Mesenchymal stem cell (in vitro differentiated cells and primary cell): ENCODE measurements at regions not wholly inside any gene's neighbourhood (a gene's known extent, or its start where the extent isn't known, plus 50 kb on each side); places are given as distances from the start of the nearest gene placed in this dataset.

Source experiments
- DNase-seq: peaks from one replicate; pipeline ENCODE4 v3.0.0-alpha.2; 2013
- H2AFZ ChIP-seq: one replicate; pipeline ENCODE4 v1.6.1; 2013; ENCODE audit warnings: low read depth, mild to moderate bottlenecking, control low read depth, inconsistent platforms, low read length, moderate library complexity
- H2AK5ac ChIP-seq: 2 replicates; pipeline ENCODE4 v1.6.1; 2013; ENCODE audit warnings: low read length, moderate library complexity, mild to moderate bottlenecking, inconsistent platforms; ENCODE audit not compliant: severe bottlenecking
- H2BK120ac ChIP-seq: one replicate; pipeline ENCODE4 v1.6.1; 2013; ENCODE audit warnings: low read depth, mild to moderate bottlenecking, inconsistent platforms, low read length, moderate library complexity
- H2BK12ac ChIP-seq, 2 experiments: one replicate each; pipeline ENCODE4 v1.6.1; 2013; ENCODE audit warnings: inconsistent platforms in 2 of 2, low read length in 2 of 2, mild to moderate bottlenecking in 2 of 2, moderate library complexity in 2 of 2, control low read depth in 1 of 2
- H2BK15ac ChIP-seq: one replicate; pipeline ENCODE4 v1.6.1; 2013; ENCODE audit warnings: mild to moderate bottlenecking, low read depth, inconsistent platforms; ENCODE audit not compliant: poor library complexity, severe bottlenecking
- H2BK5ac ChIP-seq: 2 replicates; pipeline ENCODE4 v1.6.1; 2013; ENCODE audit warnings: low read depth, mild to moderate bottlenecking, low read length, control low read depth, inconsistent platforms; ENCODE audit not compliant: poor library complexity, severe bottlenecking
- H3K14ac ChIP-seq, 2 experiments: one replicate each; pipeline ENCODE4 v1.6.1; 2013; ENCODE audit warnings: inconsistent platforms in 2 of 2, low read length in 2 of 2, control low read depth in 1 of 2, mild to moderate bottlenecking in 1 of 2, moderate library complexity in 1 of 2
- H3K18ac ChIP-seq, 2 experiments: one replicate each; pipeline ENCODE4 v1.6.1; 2013; ENCODE audit warnings: inconsistent platforms in 2 of 2, low read length in 2 of 2, control low read depth in 1 of 2, low read depth in 1 of 2, mild to moderate bottlenecking in 1 of 2
- H3K23ac ChIP-seq, 2 experiments: one replicate each; pipeline ENCODE4 v1.6.1; 2013; ENCODE audit warnings: inconsistent platforms in 2 of 2, low read length in 2 of 2, mild to moderate bottlenecking in 2 of 2, moderate library complexity in 2 of 2, control low read depth in 1 of 2
- H3K27ac ChIP-seq: 2 replicates; pipeline ENCODE4 v1.5.1; 2013; ENCODE audit warnings: mild to moderate bottlenecking, moderate library complexity, low read length, control low read depth, inconsistent platforms; ENCODE audit not compliant: poor library complexity, severe bottlenecking
- H3K27me3 ChIP-seq, 2 experiments: 2 replicates each; pipeline versions ENCODE4 v1.6.1 to v1.7.0; 2013; ENCODE audit warnings: low read length in 2 of 2, mild to moderate bottlenecking in 2 of 2, moderate library complexity in 2 of 2, control low read depth in 1 of 2, inconsistent platforms in 1 of 2; ENCODE audit not compliant: control insufficient read depth in 1 of 2, insufficient read depth in 1 of 2
- H3K36me3 ChIP-seq, 2 experiments: 2 replicates each; pipeline versions ENCODE4 v1.6.1 to v1.7.0; 2013; ENCODE audit warnings: low read length in 2 of 2, control low read depth in 1 of 2, inconsistent platforms in 1 of 2, low read depth in 1 of 2, mild to moderate bottlenecking in 1 of 2; ENCODE audit not compliant: insufficient read depth in 2 of 2, control insufficient read depth in 1 of 2
- H3K4ac ChIP-seq, 2 experiments: one replicate each; pipeline ENCODE4 v1.6.1; 2013; ENCODE audit warnings: inconsistent platforms in 2 of 2, low read length in 2 of 2, mild to moderate bottlenecking in 2 of 2, moderate library complexity in 2 of 2, control low read depth in 1 of 2, low read depth in 1 of 2
- H3K4me1 ChIP-seq: 2 replicates; pipeline ENCODE4 v1.6.1; 2013; ENCODE audit warnings: low read depth, low read length, control low read depth; ENCODE audit not compliant: control insufficient read depth, insufficient read depth
- H3K4me2 ChIP-seq: 2 replicates; pipeline ENCODE4 v1.6.1; 2013; ENCODE audit warnings: low read length, mild to moderate bottlenecking, inconsistent platforms; ENCODE audit not compliant: poor library complexity, severe bottlenecking
- H3K4me3 ChIP-seq, 2 experiments: 2 replicates each; pipeline versions ENCODE4 v1.5.1 to v1.7.0; 2013; ENCODE audit warnings: low read length in 2 of 2, mild to moderate bottlenecking in 2 of 2, control low read depth in 1 of 2, low read depth in 1 of 2; ENCODE audit not compliant: insufficient read depth in 1 of 2
- H3K79me1 ChIP-seq: replicated peaks from 2 replicates; pipeline ENCODE4 v1.6.1; 2013; ENCODE audit warnings: mild to moderate bottlenecking, control low read depth, low read length, inconsistent platforms; ENCODE audit not compliant: poor library complexity, severe bottlenecking
- H3K9ac ChIP-seq: 2 replicates; pipeline ENCODE4 v1.7.0; 2013; ENCODE audit warnings: mild to moderate bottlenecking, low read length, moderate library complexity
- H3K9me3 ChIP-seq: 2 replicates; pipeline ENCODE4 v1.7.0; 2013; ENCODE audit warnings: mild to moderate bottlenecking, low read length; ENCODE audit not compliant: control insufficient read depth
- H4K8ac ChIP-seq: one replicate; pipeline ENCODE4 v1.6.1; 2013; ENCODE audit warnings: inconsistent platforms, mild to moderate bottlenecking, low read length, moderate library complexity
- H4K91ac ChIP-seq: one replicate; pipeline ENCODE4 v1.6.1; 2013; ENCODE audit warnings: mild to moderate bottlenecking, low read length, inconsistent platforms
- WGBS: methylation state at CpG from one replicate; pipeline ENCODE4 v1.1.7; 2013; ENCODE audit warnings: mixed read lengths; 5-methylcytosine and 5-hydroxymethylcytosine counted together

- H4K91ac ChIP-seq, result no peak overlapping the region
- no peak overlapping the region for H3K4me3 ChIP-seq
- H3K4me2 ChIP-seq, result no peak overlapping the region
- H3K4ac ChIP-seq, result no peak overlapping the region
- H3K27ac ChIP-seq, result no peak overlapping the region
- H3K36me3 ChIP-seq, result no peaks in the 10 kb centered on the region
- no peaks in the 10 kb centered on the region for H3K27me3 ChIP-seq
- H2BK15ac ChIP-seq, result no peak overlapping the region
- no peaks in the 10 kb centered on the region for H3K9me3 ChIP-seq
- H3K23ac ChIP-seq, result no peak overlapping the region
- H2BK5ac ChIP-seq, result no peak overlapping the region
- H3K79me1 ChIP-seq, result no peaks in the 10 kb centered on the region
- no peak overlapping the region for H3K18ac ChIP-seq
- no peak overlapping the region for H3K9ac ChIP-seq
- no peaks in the 10 kb centered on the region for H3K4me1 ChIP-seq
- no peak overlapping the region for H2BK120ac ChIP-seq
- no peak overlapping the region for H3K14ac ChIP-seq
- no peak for DNase-seq
- H2AK5ac ChIP-seq, result no peak overlapping the region
- no CpG with 5 or more reads among the region's 4 CpGs for WGBS
- H4K8ac ChIP-seq, result no peak overlapping the region
- H2AFZ ChIP-seq, result no peak overlapping the region
- no peak overlapping the region for H2BK12ac ChIP-seq
Observed at GRCh38 chr7:13826752-13827151, 162.7 kb downstream of the ETV1 start.

- Histone ChIP-seq H4K91ac (no peak overlapping the region), H3K9me3 (no peaks in the 10 kb centered on the region), H3K4ac (no peak overlapping the region), H2BK5ac (no peak overlapping the region), H3K4me2 (no peak overlapping the region), H2BK12ac (no peak overlapping the region), H3K27ac (no peak overlapping the region), H2AFZ (no peak overlapping the region), H4K8ac (no peak overlapping the region), H3K14ac (no peak overlapping the region), H3K4me3 (no peak overlapping the region), H3K18ac (no peak overlapping the region), H3K9ac (no peak overlapping the region), H2BK120ac (no peak overlapping the region), H3K23ac (no peak overlapping the region), H3K4me1 (no peaks in the 10 kb centered on the region), H2BK15ac (no peak overlapping the region), H3K36me3 (no peaks in the 10 kb centered on the region), H3K27me3 (no peaks in the 10 kb centered on the region), H2AK5ac (no peak overlapping the region), H3K79me1 (no peaks in the 10 kb centered on the region)
- DNase-seq, result peak; percentile 40
- WGBS, result 83% methylated on average over 4 of the region's 5 CpGs
Observed at GRCh38 chr7:13827716-13828115, 161.8 kb downstream of the ETV1 start.

GRCh38 chr7:13829231-13829630 is 160.2 kb downstream of the ETV1 start:
- Histone ChIP-seq H2BK5ac (no peak overlapping the region), H4K91ac (no peak overlapping the region), H2BK15ac (no peak overlapping the region), H3K36me3 (no peaks in the 10 kb centered on the region), H3K9me3 (no peaks in the 10 kb centered on the region), H3K4me2 (no peak overlapping the region), H3K4me3 (no peak overlapping the region), H3K14ac (no peak overlapping the region), H3K79me1 (no peaks in the 10 kb centered on the region), H3K18ac (no peak overlapping the region), H2AFZ (no peak overlapping the region), H3K4me1 (no peaks in the 10 kb centered on the region), H3K4ac (no peak overlapping the region), H2BK120ac (no peak overlapping the region), H2AK5ac (no peak overlapping the region), H3K27ac (no peak overlapping the region), H2BK12ac (no peak overlapping the region), H3K23ac (no peak overlapping the region), H4K8ac (no peak overlapping the region), H3K27me3 (no peaks in the 10 kb centered on the region), H3K9ac (no peak overlapping the region)
- WGBS, result 100% methylated on average over 1 of the region's 2 CpGs
- DNase-seq, result no peak

GRCh38 chr7:13829914-13830900 is 159.3 kb downstream of the ETV1 start:
- H3K27me3 ChIP-seq, result no peaks in the 10 kb centered on the region

More at GRCh38 chr7:13829914-13830900, 159.3 kb downstream of the ETV1 start:
- Histone ChIP-seq H3K4me1 (no peaks in the 10 kb centered on the region), H3K23ac (no peak overlapping the region), H2AFZ (no peak overlapping the region), H2AK5ac (no peak overlapping the region), H4K91ac (no peak overlapping the region), H3K9ac (no peak overlapping the region), H3K27ac (no peak overlapping the region), H2BK5ac (no peak overlapping the region), H3K18ac (no peak overlapping the region), H3K4me2 (no peak overlapping the region), H3K14ac (no peak overlapping the region), H3K36me3 (no peaks in the 10 kb centered on the region), H2BK120ac (no peak overlapping the region), H3K4me3 (no peak overlapping the region), H3K4ac (no peak overlapping the region), H3K9me3 (no peaks in the 10 kb centered on the region), H3K79me1 (no peaks in the 10 kb centered on the region), H2BK15ac (no peak overlapping the region), H4K8ac (no peak overlapping the region), H2BK12ac (peak overlapping the region in 1 of 2 experiments; percentile 52)
- 58% methylated on average over 4 of the region's 6 CpGs for WGBS
- DNase-seq, result peak; percentile 79
